ENCODE measurements at regions not wholly inside any gene's neighbourhood (a gene's known extent, or its start where the extent isn't known, plus 50 kb on each side); places are given as distances from the start of the nearest gene placed in this dataset.

DNA sequence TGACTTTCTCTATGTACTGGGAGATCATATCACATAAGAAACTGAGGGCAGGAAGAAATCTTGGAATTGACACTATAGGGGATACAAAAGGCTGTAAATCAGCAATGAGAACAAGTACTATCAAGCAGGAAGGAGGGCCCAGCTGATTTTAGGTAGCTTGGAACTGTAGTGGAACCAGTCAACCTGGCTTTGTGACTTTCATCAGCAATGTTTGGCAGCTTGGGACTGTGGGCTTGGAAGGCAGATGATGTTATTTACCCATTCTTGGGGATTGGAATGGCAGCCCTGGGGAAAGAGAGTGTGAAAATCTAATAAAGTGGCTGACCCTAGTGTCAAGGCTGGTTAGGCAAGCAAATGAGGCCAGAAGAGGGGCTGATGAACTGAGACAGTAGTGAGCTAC is 1073.3 kb downstream of the ADGRL2 start:
- TF ChIP-seq, protein P1, sequence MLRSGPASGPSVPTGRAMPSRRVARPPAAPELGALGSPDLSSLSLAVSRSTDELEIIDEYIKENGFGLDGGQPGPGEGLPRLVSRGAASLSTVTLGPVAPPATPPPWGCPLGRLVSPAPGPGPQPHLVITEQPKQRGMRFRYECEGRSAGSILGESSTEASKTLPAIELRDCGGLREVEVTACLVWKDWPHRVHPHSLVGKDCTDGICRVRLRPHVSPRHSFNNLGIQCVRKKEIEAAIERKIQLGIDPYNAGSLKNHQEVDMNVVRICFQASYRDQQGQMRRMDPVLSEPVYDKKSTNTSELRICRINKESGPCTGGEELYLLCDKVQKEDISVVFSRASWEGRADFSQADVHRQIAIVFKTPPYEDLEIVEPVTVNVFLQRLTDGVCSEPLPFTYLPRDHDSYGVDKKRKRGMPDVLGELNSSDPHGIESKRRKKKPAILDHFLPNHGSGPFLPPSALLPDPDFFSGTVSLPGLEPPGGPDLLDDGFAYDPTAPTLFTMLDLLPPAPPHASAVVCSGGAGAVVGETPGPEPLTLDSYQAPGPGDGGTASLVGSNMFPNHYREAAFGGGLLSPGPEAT (IDR thresholded peaks at IDR 0.05; ENCODE audit: low read depth), result no peak
- TF ChIP-seq NR2C2 (IDR thresholded peaks at IDR 0.05; ENCODE audit: borderline replicate concordance, control insufficient read depth, insufficient read length, low read depth) (no peak), HDAC6 (IDR thresholded peaks at IDR 0.05; ENCODE audit: unreplicated experiment) (no peak), JUNB (IDR thresholded peaks at IDR 0.05) (no peak), HDAC2 (IDR thresholded peaks at IDR 0.05) (no peak), POLR2AphosphoS2 (IDR thresholded peaks at IDR 0.05; ENCODE audit: low read depth, low read length) (no peak), POLR2A (IDR thresholded peaks at IDR 0.05; ENCODE audit: low read depth, low read length) (no peak), SUZ12 (IDR thresholded peaks at IDR 0.05; ENCODE audit: unreplicated experiment) (no peak)
- TF ChIP-seq, protein P2, sequence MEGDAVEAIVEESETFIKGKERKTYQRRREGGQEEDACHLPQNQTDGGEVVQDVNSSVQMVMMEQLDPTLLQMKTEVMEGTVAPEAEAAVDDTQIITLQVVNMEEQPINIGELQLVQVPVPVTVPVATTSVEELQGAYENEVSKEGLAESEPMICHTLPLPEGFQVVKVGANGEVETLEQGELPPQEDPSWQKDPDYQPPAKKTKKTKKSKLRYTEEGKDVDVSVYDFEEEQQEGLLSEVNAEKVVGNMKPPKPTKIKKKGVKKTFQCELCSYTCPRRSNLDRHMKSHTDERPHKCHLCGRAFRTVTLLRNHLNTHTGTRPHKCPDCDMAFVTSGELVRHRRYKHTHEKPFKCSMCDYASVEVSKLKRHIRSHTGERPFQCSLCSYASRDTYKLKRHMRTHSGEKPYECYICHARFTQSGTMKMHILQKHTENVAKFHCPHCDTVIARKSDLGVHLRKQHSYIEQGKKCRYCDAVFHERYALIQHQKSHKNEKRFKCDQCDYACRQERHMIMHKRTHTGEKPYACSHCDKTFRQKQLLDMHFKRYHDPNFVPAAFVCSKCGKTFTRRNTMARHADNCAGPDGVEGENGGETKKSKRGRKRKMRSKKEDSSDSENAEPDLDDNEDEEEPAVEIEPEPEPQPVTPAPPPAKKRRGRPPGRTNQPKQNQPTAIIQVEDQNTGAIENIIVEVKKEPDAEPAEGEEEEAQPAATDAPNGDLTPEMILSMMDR (IDR thresholded peaks at IDR 0.05 in 2 of 3, conservative IDR thresholded peaks at IDR 0.05 in 1 of 3; ENCODE audit: control insufficient read depth in 2 of 3, extremely low read depth in 1 of 3, insufficient read depth in 1 of 3, low read depth in 3 of 3, low read length in 3 of 3), result no peak
- TF ChIP-seq, protein P3, sequence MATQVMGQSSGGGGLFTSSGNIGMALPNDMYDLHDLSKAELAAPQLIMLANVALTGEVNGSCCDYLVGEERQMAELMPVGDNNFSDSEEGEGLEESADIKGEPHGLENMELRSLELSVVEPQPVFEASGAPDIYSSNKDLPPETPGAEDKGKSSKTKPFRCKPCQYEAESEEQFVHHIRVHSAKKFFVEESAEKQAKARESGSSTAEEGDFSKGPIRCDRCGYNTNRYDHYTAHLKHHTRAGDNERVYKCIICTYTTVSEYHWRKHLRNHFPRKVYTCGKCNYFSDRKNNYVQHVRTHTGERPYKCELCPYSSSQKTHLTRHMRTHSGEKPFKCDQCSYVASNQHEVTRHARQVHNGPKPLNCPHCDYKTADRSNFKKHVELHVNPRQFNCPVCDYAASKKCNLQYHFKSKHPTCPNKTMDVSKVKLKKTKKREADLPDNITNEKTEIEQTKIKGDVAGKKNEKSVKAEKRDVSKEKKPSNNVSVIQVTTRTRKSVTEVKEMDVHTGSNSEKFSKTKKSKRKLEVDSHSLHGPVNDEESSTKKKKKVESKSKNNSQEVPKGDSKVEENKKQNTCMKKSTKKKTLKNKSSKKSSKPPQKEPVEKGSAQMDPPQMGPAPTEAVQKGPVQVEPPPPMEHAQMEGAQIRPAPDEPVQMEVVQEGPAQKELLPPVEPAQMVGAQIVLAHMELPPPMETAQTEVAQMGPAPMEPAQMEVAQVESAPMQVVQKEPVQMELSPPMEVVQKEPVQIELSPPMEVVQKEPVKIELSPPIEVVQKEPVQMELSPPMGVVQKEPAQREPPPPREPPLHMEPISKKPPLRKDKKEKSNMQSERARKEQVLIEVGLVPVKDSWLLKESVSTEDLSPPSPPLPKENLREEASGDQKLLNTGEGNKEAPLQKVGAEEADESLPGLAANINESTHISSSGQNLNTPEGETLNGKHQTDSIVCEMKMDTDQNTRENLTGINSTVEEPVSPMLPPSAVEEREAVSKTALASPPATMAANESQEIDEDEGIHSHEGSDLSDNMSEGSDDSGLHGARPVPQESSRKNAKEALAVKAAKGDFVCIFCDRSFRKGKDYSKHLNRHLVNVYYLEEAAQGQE (IDR thresholded peaks at IDR 0.05; ENCODE audit: low read depth, low read length), result no peak
- TF ChIP-seq, protein P4, sequence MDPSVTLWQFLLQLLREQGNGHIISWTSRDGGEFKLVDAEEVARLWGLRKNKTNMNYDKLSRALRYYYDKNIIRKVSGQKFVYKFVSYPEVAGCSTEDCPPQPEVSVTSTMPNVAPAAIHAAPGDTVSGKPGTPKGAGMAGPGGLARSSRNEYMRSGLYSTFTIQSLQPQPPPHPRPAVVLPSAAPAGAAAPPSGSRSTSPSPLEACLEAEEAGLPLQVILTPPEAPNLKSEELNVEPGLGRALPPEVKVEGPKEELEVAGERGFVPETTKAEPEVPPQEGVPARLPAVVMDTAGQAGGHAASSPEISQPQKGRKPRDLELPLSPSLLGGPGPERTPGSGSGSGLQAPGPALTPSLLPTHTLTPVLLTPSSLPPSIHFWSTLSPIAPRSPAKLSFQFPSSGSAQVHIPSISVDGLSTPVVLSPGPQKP (IDR thresholded peaks at IDR 0.05; ENCODE audit: low read depth, low read length), result no peak
- TF ChIP-seq, protein P5, sequence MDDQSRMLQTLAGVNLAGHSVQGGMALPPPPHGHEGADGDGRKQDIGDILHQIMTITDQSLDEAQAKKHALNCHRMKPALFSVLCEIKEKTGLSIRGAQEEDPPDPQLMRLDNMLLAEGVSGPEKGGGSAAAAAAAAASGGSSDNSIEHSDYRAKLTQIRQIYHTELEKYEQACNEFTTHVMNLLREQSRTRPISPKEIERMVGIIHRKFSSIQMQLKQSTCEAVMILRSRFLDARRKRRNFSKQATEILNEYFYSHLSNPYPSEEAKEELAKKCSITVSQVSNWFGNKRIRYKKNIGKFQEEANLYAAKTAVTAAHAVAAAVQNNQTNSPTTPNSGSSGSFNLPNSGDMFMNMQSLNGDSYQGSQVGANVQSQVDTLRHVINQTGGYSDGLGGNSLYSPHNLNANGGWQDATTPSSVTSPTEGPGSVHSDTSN (IDR thresholded peaks at IDR 0.05; ENCODE audit: insufficient replicate concordance, low read depth, low read length), result no peak
